Loucy (cell line): ENCODE measurements at regions not wholly inside any gene's neighbourhood (a gene's known extent, or its start where the extent isn't known, plus 50 kb on each side); places are given as distances from the start of the nearest gene placed in this dataset.

Source experiments
- EZH2phosphoT487 ChIP-seq: fragments of 200-600 bp; IDR thresholded peaks from 2 replicates; pipeline ENCODE4 v1.6.1; 2018; ENCODE audit warnings: antibody characterized with exemption, mild to moderate bottlenecking, moderate library complexity, borderline replicate concordance
- TF ChIP-seq, protein P1 (sequence below): fragments of 200-600 bp; sonication (generic); conservative IDR thresholded peaks from 2 replicates; pipeline ENCODE4 v1.5.1; 2014; ENCODE audit warnings: mild to moderate bottlenecking, antibody characterized with exemption, low read length

DNA sequence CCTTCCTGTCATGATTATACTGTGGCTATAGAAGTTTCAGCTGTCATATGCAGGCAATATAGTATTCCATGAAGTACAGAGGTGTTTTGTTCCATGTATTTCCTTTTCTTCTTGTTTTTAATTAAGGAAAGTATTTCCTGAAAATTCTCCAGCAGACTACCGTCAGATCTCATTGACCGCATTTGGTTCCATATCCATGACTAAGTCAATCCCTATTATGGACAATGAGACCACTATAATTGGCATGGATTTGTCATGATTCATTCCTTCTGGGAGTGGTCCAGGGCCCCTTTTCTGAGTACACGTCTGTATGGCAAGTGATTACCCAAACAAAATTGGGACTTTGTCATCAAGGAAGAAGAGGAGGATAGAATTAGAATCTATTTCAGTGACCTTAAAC, 283.2 kb upstream of the CLINT1 start:
- TF ChIP-seq, protein P1, sequence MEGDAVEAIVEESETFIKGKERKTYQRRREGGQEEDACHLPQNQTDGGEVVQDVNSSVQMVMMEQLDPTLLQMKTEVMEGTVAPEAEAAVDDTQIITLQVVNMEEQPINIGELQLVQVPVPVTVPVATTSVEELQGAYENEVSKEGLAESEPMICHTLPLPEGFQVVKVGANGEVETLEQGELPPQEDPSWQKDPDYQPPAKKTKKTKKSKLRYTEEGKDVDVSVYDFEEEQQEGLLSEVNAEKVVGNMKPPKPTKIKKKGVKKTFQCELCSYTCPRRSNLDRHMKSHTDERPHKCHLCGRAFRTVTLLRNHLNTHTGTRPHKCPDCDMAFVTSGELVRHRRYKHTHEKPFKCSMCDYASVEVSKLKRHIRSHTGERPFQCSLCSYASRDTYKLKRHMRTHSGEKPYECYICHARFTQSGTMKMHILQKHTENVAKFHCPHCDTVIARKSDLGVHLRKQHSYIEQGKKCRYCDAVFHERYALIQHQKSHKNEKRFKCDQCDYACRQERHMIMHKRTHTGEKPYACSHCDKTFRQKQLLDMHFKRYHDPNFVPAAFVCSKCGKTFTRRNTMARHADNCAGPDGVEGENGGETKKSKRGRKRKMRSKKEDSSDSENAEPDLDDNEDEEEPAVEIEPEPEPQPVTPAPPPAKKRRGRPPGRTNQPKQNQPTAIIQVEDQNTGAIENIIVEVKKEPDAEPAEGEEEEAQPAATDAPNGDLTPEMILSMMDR: no peak
- no peak for TF ChIP-seq EZH2phosphoT487
